Activated CD4-positive, CD25-positive, alpha-beta regulatory T cell treated with anti-CD3 and anti-CD28 coated beads, Interleukin-2, amount 50 U/mL, for 72 hours (primary cell): ENCODE measurements at regions not wholly inside any gene's neighbourhood (a gene's known extent, or its start where the extent isn't known, plus 50 kb on each side); places are given as distances from the start of the nearest gene placed in this dataset.
"Not testable (repeated sequence)": the region's sequence is repeated elsewhere in the genome, so short reads cannot be mapped to it uniquely, and the experiment has no call there.

Source experiments
- DNase-seq: peaks from one replicate; pipeline ENCODE4 v3.0.0; 2021

GRCh38 chr5:99878830-99879229 is 656.3 kb upstream of the FAM174A start:
- no peak for DNase-seq

- no peak for DNase-seq
These were observed 668.4 kb upstream of the FAM174A start for GRCh38 chr5:99866740-99867139.

DNA sequence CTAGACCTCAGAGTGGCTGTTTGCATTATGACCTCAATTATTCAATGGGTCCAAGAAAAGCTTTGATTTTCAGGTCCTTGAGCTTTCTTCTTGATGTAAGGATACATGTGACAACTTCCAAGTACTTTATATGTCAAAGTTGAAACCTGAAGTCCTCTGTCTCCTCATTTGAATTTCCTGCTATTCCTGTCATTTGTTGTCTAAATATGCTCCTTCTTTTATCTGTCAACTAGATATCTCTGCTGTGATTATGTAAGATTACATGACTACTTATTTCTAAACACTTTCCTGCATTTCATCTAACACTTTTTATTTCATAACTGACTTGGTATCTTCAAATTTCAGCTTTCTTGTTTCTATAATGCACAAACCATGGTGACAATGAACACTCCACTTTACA is 670.0 kb upstream of the FAM174A start:
- DNase-seq = no peak

DNA sequence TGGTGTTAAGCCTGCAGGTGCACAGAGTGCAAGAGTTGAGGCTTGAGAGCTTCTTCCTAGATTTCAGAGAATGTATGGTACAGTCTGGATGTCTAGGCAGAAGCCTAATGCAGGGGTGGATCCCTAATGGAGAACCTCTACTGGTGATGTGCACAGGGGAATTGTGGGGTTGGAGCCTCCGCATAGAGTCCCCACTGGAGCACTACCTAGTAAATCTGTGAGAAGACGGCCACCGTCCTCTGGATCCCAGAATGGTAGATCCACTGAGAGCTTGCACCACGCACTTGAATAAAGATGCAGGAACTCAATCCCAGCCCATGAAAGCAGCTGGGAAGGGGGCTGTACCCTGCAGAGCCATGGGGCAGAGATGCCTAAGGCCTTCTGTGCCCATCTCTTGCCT is 699.4 kb upstream of the FAM174A start:
- no peak for DNase-seq

- no peak for DNase-seq
These were observed 708.0 kb upstream of the FAM174A start for GRCh38 chr5:99827136-99827535.

- no peak for DNase-seq
These were observed 717.4 kb upstream of the FAM174A start for GRCh38 chr5:99817796-99818195.

DNA sequence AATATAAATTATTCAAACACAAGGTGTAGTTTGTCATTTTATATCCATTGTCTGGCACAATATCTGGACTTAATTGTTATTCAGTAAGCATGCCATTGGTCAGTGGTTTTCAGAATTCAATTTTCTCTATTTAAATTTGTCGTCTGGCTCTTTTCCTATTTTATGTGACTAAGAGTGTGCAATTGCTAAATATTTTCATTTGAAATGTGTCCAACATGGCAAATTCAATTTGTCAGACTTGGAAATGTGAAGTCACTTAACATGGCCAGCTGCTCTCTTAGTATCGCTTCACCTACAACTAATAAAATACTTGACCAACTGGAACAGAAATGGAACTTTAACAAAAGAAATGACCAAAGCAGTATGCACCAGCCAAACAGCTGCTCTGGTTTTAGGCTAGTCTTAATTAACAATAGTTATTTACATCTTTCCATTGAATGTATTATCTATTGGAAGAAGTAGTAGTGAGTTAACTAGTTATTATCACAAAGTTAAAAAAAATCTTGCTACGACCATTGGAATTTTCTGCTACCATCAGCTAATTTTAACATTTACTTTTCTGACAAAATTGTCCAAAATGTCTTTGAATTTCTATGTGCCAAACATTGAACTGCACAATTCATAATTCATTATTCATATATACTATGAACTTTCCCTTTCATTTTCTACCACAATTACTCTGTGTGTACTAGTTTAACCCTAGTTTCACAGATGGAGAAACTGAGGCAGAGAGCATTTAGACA is 720.7 kb upstream of the FAM174A start:
- DNase-seq = no peak

GRCh38 chr5:99808657-99809230 is 726.4 kb upstream of the FAM174A start:
- DNase-seq = no peak

DNA sequence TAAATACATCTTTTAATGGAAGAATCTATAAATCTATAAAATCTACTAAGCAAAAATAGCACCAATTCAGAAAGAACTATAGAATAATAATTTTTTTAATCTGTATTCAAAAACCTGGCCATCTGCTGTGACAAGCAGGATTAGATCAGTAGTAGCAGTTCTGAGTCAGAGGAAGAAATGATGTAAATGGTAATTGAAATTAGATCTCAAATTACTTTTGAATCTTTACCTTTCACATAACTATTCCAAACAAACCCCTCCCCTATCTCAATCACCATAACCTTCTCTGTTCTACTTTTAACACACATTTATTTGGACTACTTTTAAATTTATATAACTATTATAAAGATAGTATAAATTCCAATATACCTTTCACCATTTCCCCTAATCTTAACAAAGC is 727.8 kb upstream of the FAM174A start:
- no peak for DNase-seq

GRCh38 chr5:99795031-99795430 is 740.1 kb upstream of the FAM174A start:
- no peak for DNase-seq

DNA sequence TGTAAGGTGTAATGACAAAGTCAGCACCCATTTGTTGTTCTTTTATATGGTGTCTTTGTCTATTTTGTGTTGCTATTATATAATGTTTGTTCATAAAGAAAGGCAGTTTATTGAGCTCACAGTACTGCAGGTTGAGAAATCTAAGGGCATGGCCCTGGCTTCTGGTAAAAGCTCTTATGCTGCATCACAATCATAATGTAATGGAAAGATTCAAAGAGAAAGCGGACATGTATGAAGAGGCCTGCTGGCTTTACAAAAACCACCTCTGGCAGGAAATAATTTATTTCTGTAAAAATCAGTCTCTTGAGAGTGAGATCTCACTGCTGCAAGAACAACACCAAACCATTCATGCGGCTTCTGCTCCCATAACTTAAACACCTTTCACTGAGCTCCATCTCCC is 746.7 kb upstream of the FAM174A start:
- DNase-seq = no peak

DNA sequence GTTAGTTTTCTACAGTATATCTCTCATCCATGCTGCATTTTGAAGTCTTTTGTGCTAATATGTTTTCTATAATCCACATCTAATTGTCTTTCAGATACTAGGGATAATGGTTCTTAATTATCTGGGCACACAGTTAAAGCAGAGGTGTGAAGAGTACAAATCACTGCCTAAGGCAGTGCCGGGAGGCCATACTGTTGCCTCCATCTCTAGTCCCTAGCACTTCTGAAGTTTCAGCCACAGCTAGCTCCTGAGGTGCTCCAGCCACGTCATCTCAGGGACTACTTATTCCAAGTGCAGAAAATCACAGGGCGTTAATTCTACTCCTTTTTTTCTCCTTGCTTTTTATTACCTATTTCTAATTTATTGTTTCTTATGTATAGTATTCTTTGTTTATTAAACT is 760.0 kb upstream of the FAM174A start:
- no peak for DNase-seq

- no peak for DNase-seq
These were observed 761.9 kb upstream of the FAM174A start for GRCh38 chr5:99773290-99773689.

GRCh38 chr5:99771296-99771695 is 763.9 kb upstream of the FAM174A start:
- no peak for DNase-seq

- DNase-seq = no peak
These were observed 770.2 kb upstream of the FAM174A start for GRCh38 chr5:99765011-99765410.

GRCh38 chr5:99763021-99763774 is 772.0 kb upstream of the FAM174A start:
- DNase-seq = no peak

GRCh38 chr5:99747342-99747741 is 787.8 kb upstream of the FAM174A start:
- no peak for DNase-seq

- not testable (repeated sequence) for DNase-seq
These were observed 802.0 kb upstream of the FAM174A start for GRCh38 chr5:99733146-99733545.

GRCh38 chr5:99730653-99731052 is 801.8 kb upstream of the CHD1 start:
- not testable (repeated sequence) for DNase-seq

- DNase-seq = no peak
These were observed 796.0 kb upstream of the CHD1 start for GRCh38 chr5:99724732-99725290.

GRCh38 chr5:99721506-99721905 is 792.7 kb upstream of the CHD1 start:
- DNase-seq = no peak

GRCh38 chr5:99715921-99716320 is 787.1 kb upstream of the CHD1 start:
- DNase-seq = no peak

DNA sequence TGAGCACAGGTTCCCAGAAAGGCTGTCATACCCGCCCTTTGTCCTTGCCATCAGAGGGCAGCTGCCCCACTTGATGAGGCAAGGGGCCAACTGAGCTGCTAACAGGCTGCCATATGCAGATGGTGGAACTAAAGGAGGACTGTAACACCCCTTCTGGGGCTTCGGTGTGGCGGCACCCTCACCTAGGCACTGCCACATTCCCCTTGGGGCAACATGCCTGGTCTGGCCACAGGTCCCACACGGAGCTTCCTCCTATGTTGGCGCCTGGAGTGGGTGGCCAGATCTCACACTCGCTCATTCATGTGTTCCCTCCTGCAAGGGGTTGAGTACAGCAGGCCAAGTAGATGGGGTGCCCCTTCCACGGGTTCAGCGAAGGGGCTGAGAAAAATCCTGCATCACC is 777.4 kb upstream of the CHD1 start:
- DNase-seq = no peak

- DNase-seq = no peak
These were observed 773.8 kb upstream of the CHD1 start for GRCh38 chr5:99702565-99702964.
